OCI-LY7 (cell line): ENCODE measurements at regions not wholly inside any gene's neighbourhood (a gene's known extent, or its start where the extent isn't known, plus 50 kb on each side); places are given as distances from the start of the nearest gene placed in this dataset.

Source experiments
- BruUV-seq: library from RNA; stranded (reverse); fragments of 400-500 nt; replicated peaks from 2 replicates; lab custom pipeline; 2021; lab: Mats Ljungman, UMichigan
- CTCF ChIA-PET: fragments of 300-600 bp; sonication (Branson Sonifier 250); formaldehyde crosslinking; loops from one replicate; lab custom pipeline; 2022; ENCODE audit warnings: antibody characterized with exemption; ENCODE audit not compliant: unreplicated experiment; lab: Charles Lee
- POLR2A ChIA-PET: fragments of 300-600 bp; sonication (Branson Sonifier 250); formaldehyde crosslinking; loops from one replicate; lab custom pipeline; 2022; ENCODE audit warnings: antibody characterized with exemption; lab: Charles Lee
- DNase-seq: peaks from one replicate; pipeline ENCODE4 v3.0.0-alpha.2; 2015; ENCODE audit warnings: low spot score
- H2AFZ ChIP-seq: fragments of 200-600 bp; sonication (generic), shearing (Covaris generic); 2 replicates; pipeline ENCODE4 v1.6.1; 2014; ENCODE audit warnings: mild to moderate bottlenecking, antibody characterized with exemption, low read length, moderate library complexity
- H3K27ac ChIP-seq: fragments of 200-600 bp; sonication (generic); 2 replicates; pipeline ENCODE4 v1.5.1; 2014; ENCODE audit warnings: mixed run types, low read depth, mild to moderate bottlenecking, moderate library complexity, low read length, inconsistent platforms; ENCODE audit not compliant: poor library complexity, severe bottlenecking
- H3K36me3 ChIP-seq: fragments of 200-600 bp; sonication (generic); 2 replicates; pipeline ENCODE4 v1.6.1; 2014; ENCODE audit warnings: mild to moderate bottlenecking, antibody characterized with exemption, low read length, moderate library complexity, mixed read lengths; ENCODE audit not compliant: insufficient read depth
- H3K4me1 ChIP-seq: fragments of 200-600 bp; sonication (generic); 2 replicates; pipeline ENCODE4 v1.5.1; 2014; ENCODE audit warnings: mild to moderate bottlenecking, low read length; ENCODE audit not compliant: insufficient read depth, poor library complexity, severe bottlenecking
- H3K4me2 ChIP-seq: fragments of 200-600 bp; sonication (generic); 2 replicates; pipeline ENCODE4 v1.6.1; 2014; ENCODE audit warnings: mild to moderate bottlenecking, low read length
- H3K4me3 ChIP-seq: fragments of 200-600 bp; sonication (generic); 2 replicates; pipeline ENCODE4 v1.5.1; 2014; ENCODE audit warnings: mild to moderate bottlenecking, low read depth, low read length; ENCODE audit not compliant: poor library complexity, severe bottlenecking
- H3K79me2 ChIP-seq: fragments of 200-600 bp; sonication (generic); 2 replicates; pipeline ENCODE4 v1.6.1; 2016; ENCODE audit warnings: low read depth, mild to moderate bottlenecking, low read length, moderate library complexity, mixed read lengths; ENCODE audit not compliant: insufficient read depth
- H3K9me2 ChIP-seq: fragments of 200-600 bp; sonication (generic); 2 replicates; pipeline ENCODE4 v1.6.1; 2016; ENCODE audit warnings: mild to moderate bottlenecking, low read length, mixed read lengths; ENCODE audit not compliant: insufficient read depth
- H3K9me3 ChIP-seq: fragments of 200-600 bp; sonication (generic); 2 replicates; pipeline ENCODE4 v1.6.1; 2014; ENCODE audit warnings: mild to moderate bottlenecking, mixed run types, low read length, mixed read lengths
- H4K20me1 ChIP-seq: fragments of 200-600 bp; sonication (generic); 2 replicates; pipeline ENCODE4 v1.6.1; 2014; ENCODE audit warnings: mild to moderate bottlenecking, antibody characterized with exemption, low read length, moderate library complexity, mixed read lengths; ENCODE audit not compliant: insufficient read depth
- CTCF ChIP-seq: fragments of 200-600 bp; sonication (generic); conservative IDR thresholded peaks from 2 replicates; pipeline ENCODE4 v1.5.1; 2014; ENCODE audit warnings: mild to moderate bottlenecking, antibody characterized with exemption, low read length, moderate library complexity, mixed read lengths
- EZH2phosphoT487 ChIP-seq: fragments of 200-600 bp; sonication (generic); IDR thresholded peaks from 2 replicates; pipeline ENCODE4 v1.6.1; 2018; ENCODE audit warnings: low read depth, borderline replicate concordance, mild to moderate bottlenecking, mixed run types, antibody characterized with exemption, low read length, moderate library complexity, mixed read lengths
- intact Hi-C: fragments of 100-400 bp; cut with micrococcal nuclease; formaldehyde crosslinking; loops from one replicate; pipeline ENCODE4 v1.10.0; 2022; ENCODE audit not compliant: unreplicated experiment

DNA sequence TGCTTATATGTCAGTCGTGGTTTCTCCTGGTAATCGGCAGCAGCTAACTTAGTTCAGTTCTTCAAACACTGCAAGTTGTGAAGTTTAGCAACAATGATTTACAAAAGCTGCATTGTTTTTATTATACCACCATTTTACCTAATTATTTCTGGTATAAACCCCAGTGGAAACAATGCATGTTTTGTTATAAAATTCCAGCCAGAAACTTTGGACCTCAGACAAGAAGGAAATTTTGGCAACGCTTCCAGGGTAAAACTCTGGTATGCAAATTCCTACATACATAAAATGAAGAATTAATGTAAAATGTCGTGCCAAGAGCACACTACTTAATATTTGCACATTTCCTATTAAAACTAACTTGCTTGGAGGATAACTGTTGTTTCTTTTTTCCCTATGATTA, 277.4 kb upstream of the LYZL1 start:
- no peaks in the 10 kb centered on the region for H3K79me2 ChIP-seq
- H3K4me1 ChIP-seq = no peaks in the 10 kb centered on the region
- no peak overlapping the region for H3K27ac ChIP-seq
- no peak overlapping the region for H3K4me3 ChIP-seq
- no peak for TF ChIP-seq CTCF
- TF ChIP-seq EZH2phosphoT487 = no peak
- no peak for DNase-seq
- no peak overlapping the region for H2AFZ ChIP-seq
- CTCF ChIA-PET = no interaction called here
- POLR2A ChIA-PET = no interaction called here
- no peaks in the 10 kb centered on the region for H3K9me2 ChIP-seq
- no peaks in the 10 kb centered on the region for H3K9me3 ChIP-seq
- intact Hi-C loops = no loop called here
- H3K36me3 ChIP-seq = no peaks in the 10 kb centered on the region
- BruUV-seq = no TSS peak
- no peak overlapping the region for H3K4me2 ChIP-seq
- no peaks in the 10 kb centered on the region for H4K20me1 ChIP-seq

DNA sequence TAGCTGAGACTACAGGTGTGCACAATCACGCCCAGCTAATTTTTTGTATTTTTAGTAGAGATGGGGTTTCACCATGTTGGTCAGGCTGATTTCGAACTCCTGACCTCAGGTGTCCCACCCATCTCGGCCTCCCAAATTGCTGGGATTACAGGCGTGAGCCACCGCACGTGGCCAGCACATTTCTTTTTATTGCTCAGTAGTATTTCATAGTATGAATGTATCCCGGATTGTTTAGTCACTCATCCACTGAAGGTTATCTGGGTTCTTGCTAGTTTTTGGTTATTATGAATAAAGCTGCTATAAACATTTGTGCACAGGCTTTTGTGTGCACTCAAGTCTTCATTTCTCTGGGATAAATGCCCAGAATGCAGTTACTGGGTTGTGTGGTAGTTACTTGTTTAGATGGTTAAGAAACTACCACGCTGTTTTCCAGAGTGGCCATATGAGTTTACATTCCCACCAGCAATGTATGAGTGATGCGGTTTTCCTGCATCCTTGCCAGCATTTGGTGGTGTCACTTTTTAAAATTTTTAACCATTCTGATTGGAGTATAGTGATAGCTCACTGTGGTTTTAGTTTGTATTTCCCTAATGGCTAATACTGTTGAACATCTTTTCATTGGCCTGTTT, 275.8 kb upstream of the LYZL1 start:
- H3K4me2 ChIP-seq = no peak overlapping the region
- H2AFZ ChIP-seq = no peak overlapping the region
- H3K79me2 ChIP-seq = no peaks in the 10 kb centered on the region
- H3K9me3 ChIP-seq = no peaks in the 10 kb centered on the region
- intact Hi-C loops = no loop called here
- no peak for TF ChIP-seq EZH2phosphoT487
- TF ChIP-seq CTCF = no peak
- ChIA-PET CTCF (no interaction called here), POLR2A (interaction anchor here (0.7 kb wide), 1 partner anchor 397 kb away, joined by 3 read pairs; no protein-coding TSS in a partner anchor)
- H4K20me1 ChIP-seq = no peaks in the 10 kb centered on the region
- no peak for DNase-seq
- H3K4me1 ChIP-seq = no peaks in the 10 kb centered on the region
- no peaks in the 10 kb centered on the region for H3K36me3 ChIP-seq
- H3K9me2 ChIP-seq = no peaks in the 10 kb centered on the region
- BruUV-seq = no TSS peak
- H3K27ac ChIP-seq = no peak overlapping the region
- no peak overlapping the region for H3K4me3 ChIP-seq

DNA sequence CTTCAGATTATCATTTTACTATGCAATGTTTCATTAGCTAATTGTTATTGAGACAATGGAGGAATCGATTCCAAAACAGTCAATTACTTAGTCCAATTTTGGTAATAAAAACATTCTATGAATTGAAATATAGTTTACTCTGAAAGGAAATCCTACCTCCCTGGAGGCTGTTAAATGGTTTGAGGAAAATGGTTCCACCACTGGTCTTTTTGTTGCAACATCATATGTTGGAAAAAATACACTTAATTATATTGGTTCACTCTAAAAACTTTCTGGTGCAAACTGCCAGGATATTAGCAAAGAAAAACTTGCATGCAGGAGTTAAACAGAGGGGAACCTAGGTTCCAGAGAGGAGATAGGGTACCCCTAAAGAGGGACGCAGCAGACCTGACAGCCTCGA, 267.3 kb upstream of the LYZL1 start:
- Histone ChIP-seq H3K36me3 (no peaks in the 10 kb centered on the region), H3K9me2 (no peaks in the 10 kb centered on the region), H3K9me3 (no peaks in the 10 kb centered on the region), H4K20me1 (no peaks in the 10 kb centered on the region), H3K4me3 (no peak overlapping the region), H3K4me2 (no peak overlapping the region), H3K27ac (no peak overlapping the region), H3K4me1 (no peaks in the 10 kb centered on the region), H2AFZ (no peak overlapping the region), H3K79me2 (no peaks in the 10 kb centered on the region)
- TF ChIP-seq EZH2phosphoT487 (no peak), CTCF (no peak)
- BruUV-seq = no TSS peak
- intact Hi-C loops = no loop called here
- ChIA-PET POLR2A (interaction anchor here (1.7 kb wide), 1 partner anchor 20 kb away, joined by 9 read pairs; no protein-coding TSS in a partner anchor), CTCF (no interaction called here)
- DNase-seq = no peak
